ENCODE measurements at regions not wholly inside any gene's neighbourhood (a gene's known extent, or its start where the extent isn't known, plus 50 kb on each side); places are given as distances from the start of the nearest gene placed in this dataset.

DNA sequence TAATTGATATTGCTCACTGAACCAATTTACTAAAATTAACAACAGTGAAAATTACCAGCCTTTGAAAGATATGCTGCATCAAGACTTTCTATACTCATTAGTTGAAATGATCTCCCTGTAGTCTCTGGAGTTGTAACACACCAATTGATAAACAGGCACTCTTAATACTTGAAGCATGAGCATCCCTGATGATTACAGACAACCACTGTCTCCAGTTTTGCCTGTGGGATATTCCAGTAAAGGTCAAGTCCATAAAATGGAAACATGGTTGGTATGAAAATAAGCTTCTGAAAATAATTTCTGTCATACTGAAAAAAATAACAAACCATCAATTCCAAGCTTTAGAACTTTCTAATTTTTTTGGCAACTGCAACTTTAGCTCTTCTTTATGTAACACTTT is 405.8 kb downstream of the SPRY2 start:
- TF ChIP-seq, protein P1, sequence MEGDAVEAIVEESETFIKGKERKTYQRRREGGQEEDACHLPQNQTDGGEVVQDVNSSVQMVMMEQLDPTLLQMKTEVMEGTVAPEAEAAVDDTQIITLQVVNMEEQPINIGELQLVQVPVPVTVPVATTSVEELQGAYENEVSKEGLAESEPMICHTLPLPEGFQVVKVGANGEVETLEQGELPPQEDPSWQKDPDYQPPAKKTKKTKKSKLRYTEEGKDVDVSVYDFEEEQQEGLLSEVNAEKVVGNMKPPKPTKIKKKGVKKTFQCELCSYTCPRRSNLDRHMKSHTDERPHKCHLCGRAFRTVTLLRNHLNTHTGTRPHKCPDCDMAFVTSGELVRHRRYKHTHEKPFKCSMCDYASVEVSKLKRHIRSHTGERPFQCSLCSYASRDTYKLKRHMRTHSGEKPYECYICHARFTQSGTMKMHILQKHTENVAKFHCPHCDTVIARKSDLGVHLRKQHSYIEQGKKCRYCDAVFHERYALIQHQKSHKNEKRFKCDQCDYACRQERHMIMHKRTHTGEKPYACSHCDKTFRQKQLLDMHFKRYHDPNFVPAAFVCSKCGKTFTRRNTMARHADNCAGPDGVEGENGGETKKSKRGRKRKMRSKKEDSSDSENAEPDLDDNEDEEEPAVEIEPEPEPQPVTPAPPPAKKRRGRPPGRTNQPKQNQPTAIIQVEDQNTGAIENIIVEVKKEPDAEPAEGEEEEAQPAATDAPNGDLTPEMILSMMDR (conservative IDR thresholded peaks at IDR 0.05) = no peak
- no peak for TF ChIP-seq EZH2 (IDR thresholded peaks at IDR 0.05; ENCODE audit: low read depth)
